HS-5 (cell line): ENCODE measurements at regions not wholly inside any gene's neighbourhood (a gene's known extent, or its start where the extent isn't known, plus 50 kb on each side); places are given as distances from the start of the nearest gene placed in this dataset.
A peak's percentile ranks its signal among the peaks of the same experiment; 100 is the strongest.

ENCODE experiments used
- DNase-seq: peaks from one replicate; pipeline ENCODE4 v3.0.0-alpha.2; 2012; ENCODE audit warnings: low read depth

- no peak for DNase-seq
Observed at GRCh38 chr5:36355516-36355915, 53.8 kb upstream of the RANBP3L start.

GRCh38 chr5:36356915-36357314 is 55.2 kb upstream of the RANBP3L start:
- no peak for DNase-seq

GRCh38 chr5:36357391-36357975 is 55.8 kb upstream of the RANBP3L start:
- peak; percentile 83 for DNase-seq

GRCh38 chr5:36359267-36359666 is 57.6 kb upstream of the RANBP3L start:
- DNase-seq, result no peak

GRCh38 chr5:36360307-36360706 is 58.6 kb upstream of the RANBP3L start:
- no peak for DNase-seq

- peak; percentile 70 for DNase-seq
Observed at GRCh38 chr5:36363101-36363500, 61.4 kb upstream of the RANBP3L start.

GRCh38 chr5:36363744-36364143 is 62.0 kb upstream of the RANBP3L start:
- DNase-seq, result no peak

- DNase-seq, result no peak
Observed at GRCh38 chr5:36364473-36364872, 62.8 kb upstream of the RANBP3L start.

GRCh38 chr5:36365896-36366295 is 64.2 kb upstream of the RANBP3L start:
- DNase-seq, result no peak

- DNase-seq, result no peak
Observed at GRCh38 chr5:36366883-36367282, 65.2 kb upstream of the RANBP3L start.

- no peak for DNase-seq
Observed at GRCh38 chr5:36367524-36367923, 65.8 kb upstream of the RANBP3L start.

- peak; percentile 31 for DNase-seq
Observed at GRCh38 chr5:36369219-36369690, 67.6 kb upstream of the RANBP3L start.

- DNase-seq, result no peak
Observed at GRCh38 chr5:36370073-36370472, 68.4 kb upstream of the RANBP3L start.

- DNase-seq, result no peak
Observed at GRCh38 chr5:36371366-36371765, 69.7 kb upstream of the RANBP3L start.

- DNase-seq, result peak; percentile 78
Observed at GRCh38 chr5:36373527-36374086, 71.9 kb upstream of the RANBP3L start.

- DNase-seq, result peak; percentile 82
Observed at GRCh38 chr5:36374266-36374862, 72.7 kb upstream of the RANBP3L start.

GRCh38 chr5:36377192-36377591 is 75.5 kb upstream of the RANBP3L start:
- no peak for DNase-seq

GRCh38 chr5:36378551-36378950 is 76.8 kb upstream of the RANBP3L start:
- no peak for DNase-seq

GRCh38 chr5:36382890-36383289 is 81.2 kb upstream of the RANBP3L start:
- no peak for DNase-seq

GRCh38 chr5:36383942-36384341 is 82.2 kb upstream of the RANBP3L start:
- DNase-seq, result no peak

GRCh38 chr5:36384845-36385244 is 83.1 kb upstream of the RANBP3L start:
- no peak for DNase-seq

- DNase-seq, result no peak
Observed at GRCh38 chr5:36385495-36385894, 83.8 kb upstream of the RANBP3L start.

- DNase-seq, result no peak
Observed at GRCh38 chr5:36388288-36388687, 86.6 kb upstream of the RANBP3L start.

- no peak for DNase-seq
Observed at GRCh38 chr5:36389245-36389644, 87.5 kb upstream of the RANBP3L start.
